MM.1S (cell line): ENCODE measurements at regions not wholly inside any gene's neighbourhood (a gene's known extent, or its start where the extent isn't known, plus 50 kb on each side); places are given as distances from the start of the nearest gene placed in this dataset.

ENCODE experiments used
- CTCF ChIP-seq: fragments of 300-600 bp; sonication (generic); IDR thresholded peaks from 2 replicates; pipeline ENCODE4 v1.5.1; 2016; ENCODE audit warnings: antibody characterized with exemption, low read length, mixed read lengths
- EZH2 ChIP-seq: fragments of 300-600 bp; sonication (generic); optimal IDR thresholded peaks from 2 replicates; pipeline ENCODE3; 2017; ENCODE audit warnings: low read depth, mild to moderate bottlenecking, antibody characterized with exemption, low read length, mixed read lengths

GRCh38 chr2:4024605-4025004 is 321.2 kb downstream of the DCDC2C start:
- no peak for TF ChIP-seq CTCF
- TF ChIP-seq EZH2, result no peak
